ENCODE measurements at regions not wholly inside any gene's neighbourhood (a gene's known extent, or its start where the extent isn't known, plus 50 kb on each side); places are given as distances from the start of the nearest gene placed in this dataset.

DNA sequence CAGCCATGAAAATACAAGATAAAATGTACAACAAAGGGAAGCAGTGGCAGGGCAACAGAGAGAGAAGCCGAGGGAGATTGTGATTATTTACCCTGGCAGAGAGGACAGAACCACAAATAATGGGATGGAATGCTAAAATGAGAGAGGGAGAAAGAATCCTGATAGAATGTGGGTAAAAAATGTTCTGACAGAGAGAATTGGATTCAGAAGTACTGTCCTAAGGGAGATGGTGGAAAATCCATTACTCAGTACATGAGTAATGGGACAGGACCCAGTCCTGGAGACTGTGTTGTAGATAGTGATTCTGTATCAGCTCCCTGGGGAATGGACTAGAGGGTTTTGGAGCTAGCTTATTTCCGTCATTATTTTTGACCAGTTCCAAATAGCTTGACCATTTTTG is 831.5 kb downstream of the MAT2B start:
- no peak overlapping the region for H3K27ac ChIP-seq (ENCODE audit: low read depth in 2 of 2, low read length in 1 of 2)
- H3K4me3 ChIP-seq (ENCODE audit: low read depth in 1 of 2, low read length in 2 of 2): no peak overlapping the region
- H3K27me3 ChIP-seq (ENCODE audit: control insufficient read depth in 1 of 2, insufficient read depth in 2 of 2, low read length in 2 of 2): no peaks in the 10 kb centered on the region
- H3K4me1 ChIP-seq (ENCODE audit: control insufficient read depth in 2 of 2, insufficient read depth in 2 of 2, low read length in 1 of 2): no peaks in the 10 kb centered on the region
- H3K9me3 ChIP-seq (ENCODE audit: control insufficient read depth in 2 of 2, insufficient read depth in 1 of 2, low read depth in 1 of 2, low read length in 1 of 2): no peaks in the 10 kb centered on the region
- 60 to 68% methylated on average over 2 of the region's 2 CpGs for WGBS, 2 donors
- no peaks in the 10 kb centered on the region for H3K36me3 ChIP-seq (ENCODE audit: control insufficient read depth in 2 of 2, insufficient read depth in 2 of 2, low read length in 1 of 2)

DNA sequence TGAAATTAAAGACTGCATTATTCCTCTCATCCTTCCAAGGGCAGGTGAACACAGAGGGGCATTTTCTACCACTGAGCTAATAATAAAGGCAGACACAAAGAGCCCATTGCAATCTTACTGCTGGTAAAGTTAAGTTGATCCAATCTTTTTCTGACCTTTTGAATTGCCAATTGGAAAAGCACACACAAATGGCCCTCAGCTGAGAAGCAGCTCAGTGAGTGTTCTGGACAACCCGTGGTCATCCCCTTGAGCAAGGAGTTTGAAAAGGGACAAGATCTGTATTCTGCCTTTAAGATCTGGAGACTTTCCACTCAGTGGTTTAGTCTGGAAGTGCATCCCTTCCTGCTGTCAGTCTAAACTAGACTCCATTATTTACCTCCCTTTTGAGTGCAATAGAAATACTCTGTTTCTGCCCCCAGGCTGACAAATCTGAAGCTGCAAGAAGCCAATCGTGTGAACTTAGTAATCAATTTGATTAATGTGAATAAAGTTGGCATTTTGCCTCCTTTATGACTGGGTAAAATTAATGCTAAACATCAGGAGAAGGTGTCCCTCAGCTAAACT is 835.7 kb downstream of the MAT2B start:
- WGBS, 2 donors: 34 to 38% methylated on average over 2 of the region's 2 CpGs
- no peaks in the 10 kb centered on the region for H3K27me3 ChIP-seq (ENCODE audit: control insufficient read depth in 1 of 2, insufficient read depth in 2 of 2, low read length in 2 of 2)
- H3K36me3 ChIP-seq (ENCODE audit: control insufficient read depth in 2 of 2, insufficient read depth in 2 of 2, low read length in 1 of 2): no peaks in the 10 kb centered on the region
- H3K27ac ChIP-seq (ENCODE audit: low read depth in 2 of 2, low read length in 1 of 2): no peak overlapping the region
- H3K4me1 ChIP-seq (ENCODE audit: control insufficient read depth in 2 of 2, insufficient read depth in 2 of 2, low read length in 1 of 2): no peaks in the 10 kb centered on the region
- H3K4me3 ChIP-seq (ENCODE audit: low read depth in 1 of 2, low read length in 2 of 2): no peak overlapping the region
- H3K9me3 ChIP-seq (ENCODE audit: control insufficient read depth in 2 of 2, insufficient read depth in 1 of 2, low read depth in 1 of 2, low read length in 1 of 2): no peaks in the 10 kb centered on the region

DNA sequence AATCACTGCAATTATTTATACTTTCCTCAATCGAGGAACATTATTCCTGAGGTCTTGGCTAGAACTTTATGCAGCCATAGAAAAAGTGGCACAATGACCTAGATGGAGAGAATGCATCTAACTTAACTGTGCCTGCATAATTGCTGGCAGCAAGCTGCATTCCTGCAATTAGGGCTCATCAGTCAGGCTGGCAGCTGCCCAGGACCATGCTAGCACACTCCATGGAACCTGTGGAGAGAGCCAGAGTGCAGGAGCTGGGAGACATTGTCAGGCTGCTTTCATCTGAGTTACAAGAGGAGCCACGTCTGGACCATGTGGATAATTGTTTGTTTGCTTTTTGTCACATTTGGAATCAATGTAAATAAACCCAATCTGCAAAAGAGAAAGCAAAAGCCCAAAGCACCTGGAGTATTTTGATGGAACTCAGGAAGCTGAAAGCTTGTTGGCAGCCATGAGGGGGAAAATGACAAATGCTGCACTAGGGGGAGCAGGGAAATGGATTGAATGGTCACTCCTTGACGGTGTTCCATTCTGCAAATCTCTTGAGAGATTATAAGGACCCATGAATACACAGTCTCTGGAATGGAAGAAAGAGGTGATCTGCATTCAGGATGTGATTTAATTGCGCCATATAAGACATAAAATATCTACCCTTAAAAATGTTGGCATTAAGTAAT is 839.9 kb downstream of the MAT2B start:
- 38 to 39% methylated on average over 4 of the region's 4 CpGs for WGBS, 2 donors
- H3K9me3 ChIP-seq (ENCODE audit: control insufficient read depth in 2 of 2, insufficient read depth in 1 of 2, low read depth in 1 of 2, low read length in 1 of 2): no peaks in the 10 kb centered on the region
- no peaks in the 10 kb centered on the region for H3K36me3 ChIP-seq (ENCODE audit: control insufficient read depth in 2 of 2, insufficient read depth in 2 of 2, low read length in 1 of 2)
- H3K4me3 ChIP-seq (ENCODE audit: low read depth in 1 of 2, low read length in 2 of 2): no peak overlapping the region
- H3K4me1 ChIP-seq (ENCODE audit: control insufficient read depth in 2 of 2, insufficient read depth in 2 of 2, low read length in 1 of 2): no peaks in the 10 kb centered on the region
- no peaks in the 10 kb centered on the region for H3K27me3 ChIP-seq (ENCODE audit: control insufficient read depth in 1 of 2, insufficient read depth in 2 of 2, low read length in 2 of 2)
- H3K27ac ChIP-seq (ENCODE audit: low read depth in 2 of 2, low read length in 1 of 2): no peak overlapping the region

DNA sequence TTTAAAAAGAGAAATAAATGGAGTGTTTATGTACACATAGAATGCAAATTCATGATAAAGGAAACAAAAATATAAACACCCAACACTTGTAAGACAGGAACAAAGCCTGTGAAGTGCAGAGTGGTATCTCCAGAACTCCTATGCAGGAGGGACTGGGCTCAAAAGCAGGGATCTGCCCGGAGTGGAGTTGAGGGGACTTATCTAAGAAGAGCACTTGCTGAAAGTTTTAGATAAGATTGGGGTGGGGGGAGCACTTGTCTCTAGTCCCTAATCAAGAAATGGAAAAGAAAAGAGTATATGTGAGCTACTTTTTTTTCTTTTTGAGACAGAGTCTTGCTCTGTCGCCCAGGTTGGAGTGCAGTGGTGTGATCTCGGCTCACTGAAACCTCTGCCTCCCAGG is 840.4 kb downstream of the MAT2B start:
- no peaks in the 10 kb centered on the region for H3K36me3 ChIP-seq (ENCODE audit: control insufficient read depth in 2 of 2, insufficient read depth in 2 of 2, low read length in 1 of 2)

DNA sequence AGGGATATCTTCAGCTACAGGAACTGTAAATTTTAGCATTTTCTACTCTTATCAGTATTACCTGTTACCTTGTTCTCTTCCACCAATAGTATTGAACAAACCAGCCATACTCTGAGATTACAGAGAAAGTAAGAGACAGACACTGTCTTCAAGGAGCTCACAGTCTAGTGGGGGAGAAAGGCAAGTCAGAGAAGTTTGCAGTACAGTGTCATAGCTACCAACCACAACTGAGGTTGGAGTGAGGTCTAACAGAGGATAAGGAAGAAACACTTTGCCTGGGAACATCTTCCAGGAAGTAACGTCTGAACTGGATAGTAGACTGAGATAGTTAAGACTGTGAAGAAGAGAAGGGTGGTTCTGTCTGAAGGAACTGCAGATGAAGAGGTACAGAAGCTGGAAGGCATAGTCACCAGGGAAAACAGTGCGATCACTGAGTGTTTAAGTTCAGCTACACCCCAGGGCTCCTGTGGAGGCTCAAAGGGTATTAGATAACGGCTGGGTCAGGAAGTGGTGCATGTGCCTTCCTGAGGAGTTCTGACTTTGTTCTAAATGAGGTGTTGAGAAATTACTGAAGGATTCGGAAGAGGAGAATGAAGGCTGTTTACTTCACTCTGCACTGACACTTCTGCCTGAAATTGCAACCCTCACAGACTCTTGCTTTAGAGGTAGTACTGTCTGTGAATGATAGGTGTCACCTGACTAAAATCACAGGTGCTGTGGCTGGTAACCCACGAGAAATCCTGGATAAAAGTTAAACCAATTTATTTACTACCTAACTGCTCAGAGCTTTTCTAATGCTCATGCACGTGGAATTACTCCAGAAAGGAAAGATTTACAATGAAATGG is 841.6 kb downstream of the MAT2B start:
- Histone ChIP-seq H3K27me3 (ENCODE audit: control insufficient read depth in 1 of 2, insufficient read depth in 2 of 2, low read length in 2 of 2) (no peaks in the 10 kb centered on the region), H3K9me3 (ENCODE audit: control insufficient read depth in 2 of 2, insufficient read depth in 1 of 2, low read depth in 1 of 2, low read length in 1 of 2) (no peaks in the 10 kb centered on the region), H3K27ac (ENCODE audit: low read depth in 2 of 2, low read length in 1 of 2) (no peak overlapping the region), H3K4me1 (ENCODE audit: control insufficient read depth in 2 of 2, insufficient read depth in 2 of 2, low read length in 1 of 2) (no peaks in the 10 kb centered on the region), H3K36me3 (ENCODE audit: control insufficient read depth in 2 of 2, insufficient read depth in 2 of 2, low read length in 1 of 2) (no peaks in the 10 kb centered on the region), H3K4me3 (ENCODE audit: low read depth in 1 of 2, low read length in 2 of 2) (no peak overlapping the region)
- WGBS, 2 donors: 43 to 49% methylated on average over 6 of the region's 6 CpGs

More for the DNA sequence above, 840.4 kb downstream of the MAT2B start:
- Histone ChIP-seq H3K9me3 (ENCODE audit: control insufficient read depth in 2 of 2, insufficient read depth in 1 of 2, low read depth in 1 of 2, low read length in 1 of 2) (no peaks in the 10 kb centered on the region), H3K27ac (ENCODE audit: low read depth in 2 of 2, low read length in 1 of 2) (no peak overlapping the region), H3K27me3 (ENCODE audit: control insufficient read depth in 1 of 2, insufficient read depth in 2 of 2, low read length in 2 of 2) (no peaks in the 10 kb centered on the region), H3K4me3 (ENCODE audit: low read depth in 1 of 2, low read length in 2 of 2) (no peak overlapping the region), H3K4me1 (ENCODE audit: control insufficient read depth in 2 of 2, insufficient read depth in 2 of 2, low read length in 1 of 2) (no peaks in the 10 kb centered on the region)
- WGBS, 2 donors: 80 to 82% methylated on average over 3 of the region's 3 CpGs

DNA sequence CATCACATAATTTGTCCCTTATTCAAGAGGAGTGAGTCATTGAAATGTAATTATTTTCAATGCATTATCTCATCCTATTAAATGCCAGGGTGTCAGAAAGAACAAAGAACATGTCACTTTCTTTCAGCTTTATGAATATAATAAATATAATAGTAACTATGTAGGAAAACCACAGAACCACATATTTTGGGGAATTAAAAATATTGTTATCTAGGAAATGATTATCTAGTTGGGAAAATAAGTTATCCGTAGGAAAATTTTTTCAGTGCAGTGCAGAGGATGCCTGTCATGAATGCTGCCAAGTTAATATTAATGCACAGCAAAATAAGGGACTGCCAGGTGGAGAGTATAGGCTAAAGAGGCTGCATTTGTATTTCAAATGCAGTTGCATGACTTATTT is 844.8 kb downstream of the MAT2B start:
- Histone ChIP-seq H3K27me3 (ENCODE audit: control insufficient read depth in 1 of 2, insufficient read depth in 2 of 2, low read length in 2 of 2) (no peaks in the 10 kb centered on the region), H3K27ac (ENCODE audit: low read depth in 2 of 2, low read length in 1 of 2) (no peak overlapping the region), H3K4me3 (ENCODE audit: low read depth in 1 of 2, low read length in 2 of 2) (no peak overlapping the region), H3K4me1 (ENCODE audit: control insufficient read depth in 2 of 2, insufficient read depth in 2 of 2, low read length in 1 of 2) (no peaks in the 10 kb centered on the region), H3K9me3 (ENCODE audit: control insufficient read depth in 2 of 2, insufficient read depth in 1 of 2, low read depth in 1 of 2, low read length in 1 of 2) (no peaks in the 10 kb centered on the region), H3K36me3 (ENCODE audit: control insufficient read depth in 2 of 2, insufficient read depth in 2 of 2, low read length in 1 of 2) (no peaks in the 10 kb centered on the region)
- 65 to 70% methylated on average over 1 of the region's 1 CpG for WGBS, 2 donors

DNA sequence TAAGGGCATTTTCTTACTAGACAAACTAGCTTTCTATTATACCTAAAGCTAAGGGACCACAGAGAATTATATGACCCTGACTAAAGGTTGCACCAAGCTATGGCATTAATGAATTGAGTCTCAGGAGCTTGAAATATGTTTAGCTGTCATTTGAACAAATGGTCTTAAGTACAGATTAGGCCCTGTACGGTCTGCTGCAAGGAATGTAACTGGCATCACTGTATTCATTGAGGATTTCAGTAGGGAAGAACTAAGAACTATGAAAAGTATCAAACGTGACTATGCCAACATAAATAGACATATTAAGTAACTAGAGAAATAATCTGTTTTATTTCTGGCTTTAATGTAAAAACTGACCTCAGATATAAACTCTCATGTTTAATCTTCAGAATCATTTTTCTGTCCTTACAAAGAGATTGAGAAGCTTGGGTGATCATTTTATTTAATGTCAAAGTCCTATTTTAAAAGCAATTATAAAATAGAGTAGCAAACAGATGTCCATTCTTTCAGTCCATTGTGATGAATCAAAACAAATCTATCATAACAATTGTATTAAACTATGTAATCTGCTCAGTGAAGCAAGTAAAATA is 845.9 kb downstream of the MAT2B start:
- 41 to 42% methylated on average over 2 of the region's 2 CpGs for WGBS, 2 donors
- Histone ChIP-seq H3K9me3 (ENCODE audit: control insufficient read depth in 2 of 2, insufficient read depth in 1 of 2, low read depth in 1 of 2, low read length in 1 of 2) (no peaks in the 10 kb centered on the region), H3K4me1 (ENCODE audit: control insufficient read depth in 2 of 2, insufficient read depth in 2 of 2, low read length in 1 of 2) (no peaks in the 10 kb centered on the region), H3K27ac (ENCODE audit: low read depth in 2 of 2, low read length in 1 of 2) (no peak overlapping the region), H3K4me3 (ENCODE audit: low read depth in 1 of 2, low read length in 2 of 2) (no peak overlapping the region), H3K36me3 (ENCODE audit: control insufficient read depth in 2 of 2, insufficient read depth in 2 of 2, low read length in 1 of 2) (no peaks in the 10 kb centered on the region), H3K27me3 (ENCODE audit: control insufficient read depth in 1 of 2, insufficient read depth in 2 of 2, low read length in 2 of 2) (no peaks in the 10 kb centered on the region)

DNA sequence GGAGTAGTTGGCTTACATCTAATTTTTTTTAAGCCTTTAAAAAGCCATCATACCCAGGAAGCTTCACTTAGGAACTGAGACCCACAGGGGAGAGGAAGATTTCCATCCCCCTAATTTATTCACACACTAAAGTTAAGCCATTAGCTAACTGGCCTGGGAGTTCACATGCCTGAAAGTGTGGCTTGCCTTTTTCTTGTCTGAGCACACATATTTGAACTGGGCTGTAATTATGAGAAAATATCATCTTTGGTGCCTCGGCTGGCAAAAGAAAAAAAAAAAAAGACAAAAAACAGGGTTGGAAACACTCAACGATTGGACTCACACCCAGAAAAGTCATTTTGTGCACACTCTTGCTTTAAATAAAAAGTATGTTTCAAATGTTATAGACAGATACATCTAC is 847.3 kb downstream of the MAT2B start:
- no peak overlapping the region for H3K27ac ChIP-seq (ENCODE audit: low read depth in 2 of 2, low read length in 1 of 2)
- 30 to 31% methylated on average over 2 of the region's 2 CpGs for WGBS, 2 donors

DNA sequence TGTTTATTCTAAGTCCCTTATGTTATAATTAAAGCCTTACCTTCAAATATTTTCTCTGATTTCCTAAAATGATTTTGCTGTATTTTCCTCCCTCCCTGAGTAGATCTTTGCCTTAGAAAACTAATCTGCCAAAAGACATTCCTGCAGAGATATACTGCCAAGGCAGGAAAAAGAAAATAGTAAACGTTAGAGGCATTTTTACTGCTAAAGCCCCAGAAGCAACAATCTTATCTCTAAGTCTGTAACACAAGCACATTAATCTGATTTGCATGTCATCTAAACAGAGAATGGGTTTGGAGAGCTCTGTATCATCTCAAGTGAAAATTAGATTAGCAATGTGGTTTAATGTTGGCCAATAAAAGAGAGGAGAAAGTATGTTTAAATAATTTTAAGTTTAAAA is 847.7 kb downstream of the MAT2B start:
- Histone ChIP-seq H3K4me3 (ENCODE audit: low read depth in 1 of 2, low read length in 2 of 2) (no peak overlapping the region), H3K27me3 (ENCODE audit: control insufficient read depth in 1 of 2, insufficient read depth in 2 of 2, low read length in 2 of 2) (no peaks in the 10 kb centered on the region), H3K4me1 (ENCODE audit: control insufficient read depth in 2 of 2, insufficient read depth in 2 of 2, low read length in 1 of 2) (no peaks in the 10 kb centered on the region), H3K36me3 (ENCODE audit: control insufficient read depth in 2 of 2, insufficient read depth in 2 of 2, low read length in 1 of 2) (no peaks in the 10 kb centered on the region), H3K9me3 (ENCODE audit: control insufficient read depth in 2 of 2, insufficient read depth in 1 of 2, low read depth in 1 of 2, low read length in 1 of 2) (no peaks in the 10 kb centered on the region), H3K27ac (ENCODE audit: low read depth in 2 of 2, low read length in 1 of 2) (no peak overlapping the region)
- 18 to 20% methylated on average over 1 of the region's 1 CpG for WGBS, 2 donors

More for the DNA sequence above, 847.3 kb downstream of the MAT2B start:
- no peaks in the 10 kb centered on the region for H3K36me3 ChIP-seq (ENCODE audit: control insufficient read depth in 2 of 2, insufficient read depth in 2 of 2, low read length in 1 of 2)
- no peaks in the 10 kb centered on the region for H3K27me3 ChIP-seq (ENCODE audit: control insufficient read depth in 1 of 2, insufficient read depth in 2 of 2, low read length in 2 of 2)
- no peaks in the 10 kb centered on the region for H3K9me3 ChIP-seq (ENCODE audit: control insufficient read depth in 2 of 2, insufficient read depth in 1 of 2, low read depth in 1 of 2, low read length in 1 of 2)
- H3K4me3 ChIP-seq (ENCODE audit: low read depth in 1 of 2, low read length in 2 of 2): no peak overlapping the region
- H3K4me1 ChIP-seq (ENCODE audit: control insufficient read depth in 2 of 2, insufficient read depth in 2 of 2, low read length in 1 of 2): no peaks in the 10 kb centered on the region
